DND-41 (cell line): ENCODE measurements at regions not wholly inside any gene's neighbourhood (a gene's known extent, or its start where the extent isn't known, plus 50 kb on each side); places are given as distances from the start of the nearest gene placed in this dataset.

Source experiments
- CTCF ChIP-seq: IDR thresholded peaks from 2 replicates; pipeline ENCODE4 v1.5.1; 2012; ENCODE audit warnings: borderline replicate concordance, low read length, moderate library complexity, mild to moderate bottlenecking; ENCODE audit not compliant: poor library complexity, severe bottlenecking; ENCODE audit errors: extremely low read depth
- EZH2 ChIP-seq: IDR thresholded peaks from 3 replicates; pipeline ENCODE4 v1.6.1; 2012; ENCODE audit warnings: borderline replicate concordance, low read depth, mild to moderate bottlenecking, moderate library complexity, low read length, inconsistent platforms; ENCODE audit not compliant: severe bottlenecking

- TF ChIP-seq CTCF (no peak), EZH2 (no peak)
These were observed 137.5 kb downstream of the UNC5CL start for GRCh38 chr6:40901322-40902055.
